Superior temporal gyrus (tissue), 1 donor: ENCODE measurements at regions not wholly inside any gene's neighbourhood (a gene's known extent, or its start where the extent isn't known, plus 50 kb on each side); places are given as distances from the start of the nearest gene placed in this dataset.
"Not testable (repeated sequence)": the region's sequence is repeated elsewhere in the genome, so short reads cannot be mapped to it uniquely, and the experiment has no call there.

Source experiments
- DNase-seq: peaks from one replicate; pipeline ENCODE4 v3.0.0-alpha.2; 2016; ENCODE audit errors: extremely low spot score

GRCh38 chr6:144359783-144360182 lies 74.6 kb downstream of the UTRN start:
- no peak for DNase-seq

- DNase-seq: no peak
Observed at GRCh38 chr6:144360401-144360800, 75.3 kb downstream of the UTRN start.

GRCh38 chr6:144361016-144361415 lies 75.9 kb downstream of the UTRN start:
- no peak for DNase-seq

GRCh38 chr6:144362042-144363018 lies 77.2 kb downstream of the UTRN start:
- DNase-seq: no peak

- DNase-seq: no peak
Observed at GRCh38 chr6:144364208-144364720, 79.1 kb downstream of the UTRN start.

- DNase-seq: no peak
Observed at GRCh38 chr6:144364782-144365181, 79.6 kb downstream of the UTRN start.

- DNase-seq: no peak
Observed at GRCh38 chr6:144365271-144365670, 80.1 kb downstream of the UTRN start.

- not testable (repeated sequence) for DNase-seq
Observed at GRCh38 chr6:144369696-144370095, 84.6 kb downstream of the UTRN start.

GRCh38 chr6:144372116-144372515 lies 87.0 kb downstream of the UTRN start:
- no peak for DNase-seq

- no peak for DNase-seq
Observed at GRCh38 chr6:144372611-144373594, 87.8 kb downstream of the UTRN start.

GRCh38 chr6:144374525-144374924 lies 89.4 kb downstream of the UTRN start:
- not testable (repeated sequence) for DNase-seq

- DNase-seq: no peak
Observed at GRCh38 chr6:144377586-144378210, 92.6 kb downstream of the UTRN start.

- DNase-seq: no peak
Observed at GRCh38 chr6:144378437-144378836, 93.3 kb downstream of the UTRN start.

- DNase-seq: no peak
Observed at GRCh38 chr6:144379356-144379755, 94.2 kb downstream of the UTRN start.

- not testable (repeated sequence) for DNase-seq
Observed at GRCh38 chr6:144381499-144381898, 96.4 kb downstream of the UTRN start.

GRCh38 chr6:144383336-144383735 lies 98.2 kb downstream of the UTRN start:
- no peak for DNase-seq

GRCh38 chr6:144384427-144384826 lies 99.3 kb downstream of the UTRN start:
- DNase-seq: no peak

- not testable (repeated sequence) for DNase-seq
Observed at GRCh38 chr6:144389474-144389873, 104.3 kb downstream of the UTRN start.

GRCh38 chr6:144390202-144390601 lies 105.1 kb downstream of the UTRN start:
- DNase-seq: no peak

- no peak for DNase-seq
Observed at GRCh38 chr6:144390886-144391285, 105.8 kb downstream of the UTRN start.

- DNase-seq: no peak
Observed at GRCh38 chr6:144392536-144392935, 107.4 kb downstream of the UTRN start.

GRCh38 chr6:144394210-144394609 lies 109.1 kb downstream of the UTRN start:
- no peak for DNase-seq
